Gastrocnemius medialis (tissue), 4 donors: ENCODE measurements at regions not wholly inside any gene's neighbourhood (a gene's known extent, or its start where the extent isn't known, plus 50 kb on each side); places are given as distances from the start of the nearest gene placed in this dataset.

Source experiments
- ATAC-seq, 2 donors: fragments of 150-250 bp; one replicate each; pipeline ENCODE4 v1.9.1; 2016
- DNase-seq, 2 donors: peaks; one replicate each; pipeline ENCODE4 v3.0.0-alpha.2; 2019
- H3K27ac ChIP-seq, 4 donors: fragments of 200-600 bp; sonication (generic); 1 replicate in 1 of 4; 2 replicates in 3 of 4; pipeline ENCODE4 v1.5.1; 2016 to 2018; ENCODE audit warnings: mild to moderate bottlenecking in 2 of 4, moderate library complexity in 1 of 4
- H3K27me3 ChIP-seq, 3 donors: fragments of 200-600 bp; sonication (generic) in 2 of 3; 1 replicate in 1 of 3; 2 replicates in 2 of 3; pipeline versions ENCODE4 v1.5.1 to v1.6.0; 2016 to 2019; ENCODE audit warnings: mild to moderate bottlenecking in 1 of 3, moderate library complexity in 1 of 3
- H3K36me3 ChIP-seq, 2 donors: fragments of 200-600 bp; sonication (generic) in 1 of 2; one replicate each; pipeline ENCODE4 v1.5.1; 2017 to 2018
- H3K4me1 ChIP-seq, 2 donors: fragments of 200-600 bp; sonication (generic) in 1 of 2; one replicate each; pipeline ENCODE4 v1.5.1; 2016 to 2017; ENCODE audit warnings: mild to moderate bottlenecking in 2 of 2
- H3K4me3 ChIP-seq, 4 donors: fragments of 200-600 bp; sonication (generic) in 3 of 4; 1 replicate in 1 of 4; 2 replicates in 3 of 4; pipeline ENCODE4 v1.5.1; 2016 to 2019; ENCODE audit warnings: mild to moderate bottlenecking in 2 of 4
- H3K9me3 ChIP-seq, 3 donors: fragments of 200-600 bp; sonication (generic) in 2 of 3; 1 replicate in 1 of 3; 2 replicates in 2 of 3; pipeline ENCODE4 v1.5.1; 2016 to 2019
- CTCF ChIP-seq, 5 experiments: fragments of 450-650 bp in 3 of 5; fragments of 200-600 bp in 2 of 5; sonication (generic) in 2 of 5; IDR thresholded peaks in 4 of 5; conservative IDR thresholded peaks in 1 of 5; 1 replicate in 4 of 5; 2 replicates in 1 of 5; pipeline ENCODE4 v1.5.1; 2016 to 2019; ENCODE audit warnings: antibody characterized with exemption in 5 of 5, mild to moderate bottlenecking in 3 of 5, moderate library complexity in 3 of 5
- POLR2A ChIP-seq, 2 donors: fragments of 450-650 bp; IDR thresholded peaks; one replicate each; pipeline ENCODE4 v1.6.1; 2017; ENCODE audit warnings: antibody characterized with exemption in 2 of 2, mild to moderate bottlenecking in 2 of 2, moderate library complexity in 2 of 2
- in situ Hi-C, 4 donors: fragments of 200-750 bp; cut with MboI; loops; one replicate each; pipeline versions ENCODE4 v1.15.0 to v1.8.0; 2017; ENCODE audit warnings: low sequenced_read_pairs in 4 of 4
- intact Hi-C: fragments of 100-400 bp; cut with DNase I; formaldehyde crosslinking; loops from one replicate; pipeline ENCODE4 v1.15.1; 2023; ENCODE audit warnings: low total_unique reads

GRCh38 chr18:30406728-30407127, 635.8 kb downstream of the DSC3 start:
- intact Hi-C loops: no loop called here
- ATAC-seq: no peak
- TF ChIP-seq CTCF (IDR thresholded peaks at IDR 0.05 in 4 of 5, conservative IDR thresholded peaks at IDR 0.05 in 1 of 5) (no peak), POLR2A (IDR thresholded peaks at IDR 0.05) (no peak)
- in situ Hi-C loops: loop anchor here in 1 of 4 donors (25.0 kb wide), 1 partner anchor 131 kb away; no protein-coding TSS in a partner anchor
- Histone ChIP-seq H3K27me3 (no peaks in the 10 kb centered on the region), H3K9me3 (no peaks in the 10 kb centered on the region), H3K27ac (no peak overlapping the region), H3K4me3 (no peak overlapping the region), H3K4me1 (no peaks in the 10 kb centered on the region), H3K36me3 (no peaks in the 10 kb centered on the region)
- DNase-seq: no peak

GRCh38 chr18:30405038-30405437, 637.5 kb downstream of the DSC3 start:
- Histone ChIP-seq H3K4me1 (no peaks in the 10 kb centered on the region), H3K4me3 (no peak overlapping the region), H3K9me3 (no peaks in the 10 kb centered on the region), H3K27me3 (no peaks in the 10 kb centered on the region), H3K36me3 (no peaks in the 10 kb centered on the region), H3K27ac (no peak overlapping the region)
- ATAC-seq: no peak
- intact Hi-C loops: no loop called here
- in situ Hi-C loops: loop anchor here in 1 of 4 donors (25.0 kb wide), 1 partner anchor 132 kb away; no protein-coding TSS in a partner anchor
- DNase-seq: no peak
- no peak for TF ChIP-seq CTCF (IDR thresholded peaks at IDR 0.05 in 4 of 5, conservative IDR thresholded peaks at IDR 0.05 in 1 of 5)
- TF ChIP-seq POLR2A (IDR thresholded peaks at IDR 0.05): no peak

GRCh38 chr18:30404422-30404821, 638.1 kb downstream of the DSC3 start:
- H3K36me3 ChIP-seq: no peaks in the 10 kb centered on the region
- DNase-seq (no peak), ATAC-seq (no peak)
- TF ChIP-seq POLR2A (IDR thresholded peaks at IDR 0.05): no peak
- no peak for TF ChIP-seq CTCF (IDR thresholded peaks at IDR 0.05 in 4 of 5, conservative IDR thresholded peaks at IDR 0.05 in 1 of 5)
- no peak overlapping the region for H3K4me3 ChIP-seq
- no peaks in the 10 kb centered on the region for H3K27me3 ChIP-seq
- intact Hi-C loops: no loop called here
- no peaks in the 10 kb centered on the region for H3K4me1 ChIP-seq
- no peak overlapping the region for H3K27ac ChIP-seq
- no peaks in the 10 kb centered on the region for H3K9me3 ChIP-seq
- in situ Hi-C loops: loop anchor here in 1 of 4 donors (25.0 kb wide), 1 partner anchor 133 kb away; no protein-coding TSS in a partner anchor

GRCh38 chr18:30403278-30403677, 639.3 kb downstream of the DSC3 start:
- Histone ChIP-seq H3K4me1 (no peaks in the 10 kb centered on the region), H3K36me3 (no peaks in the 10 kb centered on the region), H3K27ac (no peak overlapping the region), H3K9me3 (no peaks in the 10 kb centered on the region), H3K4me3 (no peak overlapping the region), H3K27me3 (no peaks in the 10 kb centered on the region)
- intact Hi-C loops (no loop called here), in situ Hi-C loops (loop anchor here in 1 of 4 donors (25.0 kb wide), 1 partner anchor 134 kb away; no protein-coding TSS in a partner anchor)
- no peak for TF ChIP-seq POLR2A (IDR thresholded peaks at IDR 0.05)
- no peak for TF ChIP-seq CTCF (IDR thresholded peaks at IDR 0.05 in 4 of 5, conservative IDR thresholded peaks at IDR 0.05 in 1 of 5)
- DNase-seq (no peak), ATAC-seq (no peak)

GRCh38 chr18:30387401-30387800, 655.1 kb downstream of the DSC3 start:
- TF ChIP-seq CTCF (IDR thresholded peaks at IDR 0.05 in 4 of 5, conservative IDR thresholded peaks at IDR 0.05 in 1 of 5): no peak
- no peak for TF ChIP-seq POLR2A (IDR thresholded peaks at IDR 0.05)
- DNase-seq (no peak), ATAC-seq (no peak)
- Histone ChIP-seq H3K36me3 (no peaks in the 10 kb centered on the region), H3K4me1 (no peaks in the 10 kb centered on the region), H3K27ac (no peak overlapping the region), H3K9me3 (no peaks in the 10 kb centered on the region), H3K4me3 (no peak overlapping the region), H3K27me3 (no peaks in the 10 kb centered on the region)
- in situ Hi-C loops: no loop called here
- intact Hi-C loops: no loop called here
